HG03342 (cell line): ENCODE measurements at regions not wholly inside any gene's neighbourhood (a gene's known extent, or its start where the extent isn't known, plus 50 kb on each side); places are given as distances from the start of the nearest gene placed in this dataset.
"Not testable (repeated sequence)": the region's sequence is repeated elsewhere in the genome, so short reads cannot be mapped to it uniquely, and the experiment has no call there.

Experiments used
- ATAC-seq: cut with Tn5 transposase; IDR thresholded peaks from one replicate; pipeline ENCODE4 v1.9.1; 2021; ENCODE audit warnings: mild to moderate bottlenecking, moderate library complexity; ENCODE audit not compliant: unreplicated experiment

GRCh38 chr7:10533429-10533828 is 440.2 kb upstream of the PHF14 start:
- ATAC-seq, result not testable (repeated sequence)

- ATAC-seq, result no peak
Observed at GRCh38 chr7:10536561-10536960, 437.1 kb upstream of the PHF14 start.

- ATAC-seq, result no peak
Observed at GRCh38 chr7:10537764-10538163, 435.9 kb upstream of the PHF14 start.

- ATAC-seq, result no peak
Observed at GRCh38 chr7:10557375-10557774, 416.3 kb upstream of the PHF14 start.

GRCh38 chr7:10560497-10560896 is 413.2 kb upstream of the PHF14 start:
- no peak for ATAC-seq

GRCh38 chr7:10568891-10569290 is 404.8 kb upstream of the PHF14 start:
- ATAC-seq, result no peak

GRCh38 chr7:10571759-10572158 is 401.9 kb upstream of the PHF14 start:
- ATAC-seq, result no peak

- ATAC-seq, result no peak
Observed at GRCh38 chr7:10577866-10578374, 395.8 kb upstream of the PHF14 start.

GRCh38 chr7:10579561-10579960 is 394.1 kb upstream of the PHF14 start:
- ATAC-seq, result no peak

- ATAC-seq, result no peak
Observed at GRCh38 chr7:10584886-10585285, 388.8 kb upstream of the PHF14 start.

GRCh38 chr7:10588084-10588483 is 385.6 kb upstream of the PHF14 start:
- ATAC-seq, result no peak

- no peak for ATAC-seq
Observed at GRCh38 chr7:10592604-10593003, 381.1 kb upstream of the PHF14 start.

GRCh38 chr7:10593080-10593479 is 380.6 kb upstream of the PHF14 start:
- no peak for ATAC-seq

- no peak for ATAC-seq
Observed at GRCh38 chr7:10596827-10597226, 376.8 kb upstream of the PHF14 start.

- no peak for ATAC-seq
Observed at GRCh38 chr7:10604128-10604527, 369.5 kb upstream of the PHF14 start.

- ATAC-seq, result no peak
Observed at GRCh38 chr7:10612950-10613349, 360.7 kb upstream of the PHF14 start.

- no peak for ATAC-seq
Observed at GRCh38 chr7:10618953-10619352, 354.7 kb upstream of the PHF14 start.

- no peak for ATAC-seq
Observed at GRCh38 chr7:10632712-10633111, 341.0 kb upstream of the PHF14 start.

- no peak for ATAC-seq
Observed at GRCh38 chr7:10634239-10634638, 339.4 kb upstream of the PHF14 start.

GRCh38 chr7:10637991-10638390 is 335.7 kb upstream of the PHF14 start:
- ATAC-seq, result no peak

GRCh38 chr7:10643545-10643944 is 330.1 kb upstream of the PHF14 start:
- ATAC-seq, result no peak

GRCh38 chr7:10644849-10645248 is 328.8 kb upstream of the PHF14 start:
- ATAC-seq, result no peak

- ATAC-seq, result no peak
Observed at GRCh38 chr7:10646194-10646593, 327.5 kb upstream of the PHF14 start.

- ATAC-seq, result no peak
Observed at GRCh38 chr7:10648289-10648688, 325.4 kb upstream of the PHF14 start.
